Kidney (tissue), 13 donors: ENCODE measurements at regions not wholly inside any gene's neighbourhood (a gene's known extent, or its start where the extent isn't known, plus 50 kb on each side); places are given as distances from the start of the nearest gene placed in this dataset.

Experiments
- DNase-seq, 5 donors: peaks; one replicate each; pipeline ENCODE4 v3.0.0-alpha.2; 2013 to 2020
- FAIRE-seq: peaks from 2 replicates; lab custom pipeline; 2012; peaks lifted over from hg19 to GRCh38; lab: Jason Lieb, UNC
- H3K27ac ChIP-seq, 2 donors: one replicate each; pipeline ENCODE4 v1.7.0; 2013; ENCODE audit warnings: low read depth in 2 of 2, low read length in 2 of 2, inconsistent platforms in 1 of 2
- H3K27me3 ChIP-seq: one replicate; pipeline ENCODE4 v1.7.1; 2013; ENCODE audit warnings: low read length, inconsistent platforms; ENCODE audit not compliant: control insufficient read depth, insufficient read depth
- H3K36me3 ChIP-seq, 3 donors: one replicate each; pipeline versions ENCODE4 v1.7.0 to v1.7.1; 2013; ENCODE audit warnings: low read length in 3 of 3, control low read depth in 1 of 3, inconsistent platforms in 1 of 3; ENCODE audit not compliant: insufficient read depth in 3 of 3, control insufficient read depth in 2 of 3
- H3K4me1 ChIP-seq, 3 donors: one replicate each; pipeline versions ENCODE4 v1.7.0 to v1.7.1; 2013; ENCODE audit warnings: low read length in 3 of 3, inconsistent platforms in 1 of 3, low read depth in 1 of 3; ENCODE audit not compliant: control insufficient read depth in 2 of 3, insufficient read depth in 2 of 3
- H3K4me3 ChIP-seq, 3 donors: one replicate each; pipeline versions ENCODE4 v1.7.0 to v1.8.1; 2013; ENCODE audit warnings: low read length in 3 of 3, control low read depth in 1 of 3, inconsistent platforms in 1 of 3
- H3K9ac ChIP-seq, 3 donors: one replicate each; pipeline versions ENCODE4 v1.7.0 to v1.7.1; 2013; ENCODE audit warnings: low read length in 3 of 3, control low read depth in 1 of 3, inconsistent platforms in 1 of 3
- H3K9me3 ChIP-seq, 3 donors: one replicate each; pipeline versions ENCODE4 v1.7.0 to v1.7.1; 2013; ENCODE audit warnings: low read length in 3 of 3, control low read depth in 1 of 3, inconsistent platforms in 1 of 3; ENCODE audit not compliant: control insufficient read depth in 2 of 3, insufficient read depth in 1 of 3
- intact Hi-C: fragments of 100-400 bp; cut with DNase I; formaldehyde crosslinking; loops from one replicate; pipeline ENCODE4 v1.11.1; 2022
- TF ChIP-seq, protein P1 (sequence below): IDR thresholded peaks from 3 replicates; pipeline ENCODE4 v1.5.1; 2012; ENCODE audit warnings: mild to moderate bottlenecking, moderate library complexity, borderline replicate concordance; ENCODE audit not compliant: insufficient read depth; ENCODE audit errors: extremely low read depth
- donor health status: control.
- donor health status: control.
- donor health status: control.
- donor health status: control.
- donor health status: control.
- donor health status: DM: yes; HTN: yes; CAD: no.
- donor health status: Normal renal cell carcinoma (clear cell type).

DNA sequence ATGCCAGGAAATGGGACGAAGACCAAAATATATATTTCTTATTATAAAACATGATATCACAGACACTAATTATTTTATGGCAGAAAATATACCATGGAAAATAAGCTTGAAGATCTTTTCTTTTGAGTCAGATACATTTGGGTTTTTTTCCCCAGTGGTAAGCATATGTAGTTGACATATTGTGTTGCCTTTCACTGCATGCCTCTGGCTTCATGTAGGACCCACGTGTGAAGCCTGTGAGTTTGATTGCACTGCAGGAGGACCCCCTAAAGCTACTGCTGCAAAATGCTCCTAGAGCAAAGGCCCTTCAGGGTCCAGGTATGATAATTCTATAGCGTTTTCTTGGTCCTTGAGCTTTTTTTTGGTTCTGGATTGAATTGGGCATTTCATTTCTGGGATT lies 190.7 kb upstream of the KIRREL3 start:
- TF ChIP-seq, protein P1, sequence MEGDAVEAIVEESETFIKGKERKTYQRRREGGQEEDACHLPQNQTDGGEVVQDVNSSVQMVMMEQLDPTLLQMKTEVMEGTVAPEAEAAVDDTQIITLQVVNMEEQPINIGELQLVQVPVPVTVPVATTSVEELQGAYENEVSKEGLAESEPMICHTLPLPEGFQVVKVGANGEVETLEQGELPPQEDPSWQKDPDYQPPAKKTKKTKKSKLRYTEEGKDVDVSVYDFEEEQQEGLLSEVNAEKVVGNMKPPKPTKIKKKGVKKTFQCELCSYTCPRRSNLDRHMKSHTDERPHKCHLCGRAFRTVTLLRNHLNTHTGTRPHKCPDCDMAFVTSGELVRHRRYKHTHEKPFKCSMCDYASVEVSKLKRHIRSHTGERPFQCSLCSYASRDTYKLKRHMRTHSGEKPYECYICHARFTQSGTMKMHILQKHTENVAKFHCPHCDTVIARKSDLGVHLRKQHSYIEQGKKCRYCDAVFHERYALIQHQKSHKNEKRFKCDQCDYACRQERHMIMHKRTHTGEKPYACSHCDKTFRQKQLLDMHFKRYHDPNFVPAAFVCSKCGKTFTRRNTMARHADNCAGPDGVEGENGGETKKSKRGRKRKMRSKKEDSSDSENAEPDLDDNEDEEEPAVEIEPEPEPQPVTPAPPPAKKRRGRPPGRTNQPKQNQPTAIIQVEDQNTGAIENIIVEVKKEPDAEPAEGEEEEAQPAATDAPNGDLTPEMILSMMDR, result no peak
- intact Hi-C loops, result no loop called here
- H3K9ac ChIP-seq, result no peak overlapping the region
- H3K4me1 ChIP-seq, result no peaks in the 10 kb centered on the region
- H3K27ac ChIP-seq, result no peak overlapping the region
- H3K4me3 ChIP-seq, result no peak overlapping the region
- FAIRE-seq (no peak), DNase-seq (no peak)
- no peaks in the 10 kb centered on the region for H3K27me3 ChIP-seq
- no peaks in the 10 kb centered on the region for H3K36me3 ChIP-seq
- no peaks in the 10 kb centered on the region for H3K9me3 ChIP-seq

DNA sequence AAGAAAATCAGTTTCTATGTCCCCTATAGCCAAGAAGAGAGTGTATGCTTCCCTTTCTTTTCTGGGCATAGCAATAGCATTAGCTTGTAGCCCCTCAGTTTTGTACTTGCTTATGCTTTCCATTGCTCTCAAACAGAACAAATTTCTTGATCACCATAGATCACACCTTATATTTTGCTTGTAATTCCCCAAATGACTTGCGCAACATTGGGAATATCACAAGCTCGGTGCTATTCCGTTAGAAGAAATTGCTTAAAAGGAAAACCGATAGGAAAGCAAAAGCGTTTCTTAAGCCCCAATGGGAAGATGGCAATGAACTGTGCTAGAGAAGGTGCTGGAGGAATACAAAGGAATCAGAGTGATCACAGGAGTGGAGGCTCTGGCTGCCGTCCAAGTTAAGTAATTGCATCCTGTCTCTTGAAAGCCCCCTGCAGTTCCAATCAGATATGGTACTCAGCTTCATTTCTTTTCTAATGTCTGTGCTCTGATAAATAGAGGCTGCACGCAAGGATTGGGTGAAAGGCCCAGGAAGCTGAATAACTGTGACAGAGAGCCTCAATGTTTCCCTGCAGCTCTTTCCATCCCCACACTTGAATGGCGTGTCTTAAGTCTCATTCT lies 182.1 kb upstream of the KIRREL3 start:
- intact Hi-C loops, result no loop called here
- H3K36me3 ChIP-seq, result no peaks in the 10 kb centered on the region
- no peaks in the 10 kb centered on the region for H3K4me1 ChIP-seq
- H3K27me3 ChIP-seq, result no peaks in the 10 kb centered on the region
- DNase-seq (no peak), FAIRE-seq (no peak)
- TF ChIP-seq, protein P1, result no peak
- no peak overlapping the region for H3K27ac ChIP-seq
- H3K9me3 ChIP-seq, result no peaks in the 10 kb centered on the region
- no peak overlapping the region for H3K9ac ChIP-seq
- no peak overlapping the region for H3K4me3 ChIP-seq

- intact Hi-C loops, result no loop called here
- Histone ChIP-seq H3K9ac (no peak overlapping the region), H3K4me1 (no peaks in the 10 kb centered on the region)
These were observed 156.7 kb upstream of the KIRREL3 start for GRCh38 chr11:127157225-127157624.

More at GRCh38 chr11:127157225-127157624, 156.7 kb upstream of the KIRREL3 start:
- no peaks in the 10 kb centered on the region for H3K27me3 ChIP-seq
- H3K36me3 ChIP-seq, result no peaks in the 10 kb centered on the region
- FAIRE-seq, result no peak
- no peak for DNase-seq
- no peak overlapping the region for H3K4me3 ChIP-seq
- TF ChIP-seq, protein P1, result no peak
- no peaks in the 10 kb centered on the region for H3K9me3 ChIP-seq
- no peak overlapping the region for H3K27ac ChIP-seq
